ENCODE measurements at regions not wholly inside any gene's neighbourhood (a gene's known extent, or its start where the extent isn't known, plus 50 kb on each side); places are given as distances from the start of the nearest gene placed in this dataset.

GRCh38 chr2:133641497-133641896, 73.2 kb upstream of the NCKAP5 start:
- TF ChIP-seq, protein P1, sequence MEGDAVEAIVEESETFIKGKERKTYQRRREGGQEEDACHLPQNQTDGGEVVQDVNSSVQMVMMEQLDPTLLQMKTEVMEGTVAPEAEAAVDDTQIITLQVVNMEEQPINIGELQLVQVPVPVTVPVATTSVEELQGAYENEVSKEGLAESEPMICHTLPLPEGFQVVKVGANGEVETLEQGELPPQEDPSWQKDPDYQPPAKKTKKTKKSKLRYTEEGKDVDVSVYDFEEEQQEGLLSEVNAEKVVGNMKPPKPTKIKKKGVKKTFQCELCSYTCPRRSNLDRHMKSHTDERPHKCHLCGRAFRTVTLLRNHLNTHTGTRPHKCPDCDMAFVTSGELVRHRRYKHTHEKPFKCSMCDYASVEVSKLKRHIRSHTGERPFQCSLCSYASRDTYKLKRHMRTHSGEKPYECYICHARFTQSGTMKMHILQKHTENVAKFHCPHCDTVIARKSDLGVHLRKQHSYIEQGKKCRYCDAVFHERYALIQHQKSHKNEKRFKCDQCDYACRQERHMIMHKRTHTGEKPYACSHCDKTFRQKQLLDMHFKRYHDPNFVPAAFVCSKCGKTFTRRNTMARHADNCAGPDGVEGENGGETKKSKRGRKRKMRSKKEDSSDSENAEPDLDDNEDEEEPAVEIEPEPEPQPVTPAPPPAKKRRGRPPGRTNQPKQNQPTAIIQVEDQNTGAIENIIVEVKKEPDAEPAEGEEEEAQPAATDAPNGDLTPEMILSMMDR (IDR thresholded peaks at IDR 0.05; ENCODE audit: control extremely low read depth in 1 of 3, insufficient read depth in 1 of 3, low read depth in 1 of 3, low read length in 3 of 3): peak in 2 of 3 experiments; percentile 41 to 57; a peak in 2 of 4 replicates
- TF ChIP-seq GTF2F1 (IDR thresholded peaks at IDR 0.05; ENCODE audit: borderline replicate concordance, low read depth, low read length): no peak
- no peak for TF ChIP-seq RFX5 (IDR thresholded peaks at IDR 0.05; ENCODE audit: borderline replicate concordance, low read depth, low read length)
- no peak for TF ChIP-seq CREB1 (IDR thresholded peaks at IDR 0.05)
- TF ChIP-seq ASH2L (IDR thresholded peaks at IDR 0.05; ENCODE audit: low read length): no peak
- no peak for TF ChIP-seq CBX5 (IDR thresholded peaks at IDR 0.05; ENCODE audit: low read depth, low read length)
- peak; percentile 47 to 66 for TF ChIP-seq RAD21 (IDR thresholded peaks at IDR 0.05 in 1 of 2, conservative IDR thresholded peaks at IDR 0.05 in 1 of 2; ENCODE audit: low read depth in 2 of 2, low read length in 2 of 2)
- TF ChIP-seq, protein P2, sequence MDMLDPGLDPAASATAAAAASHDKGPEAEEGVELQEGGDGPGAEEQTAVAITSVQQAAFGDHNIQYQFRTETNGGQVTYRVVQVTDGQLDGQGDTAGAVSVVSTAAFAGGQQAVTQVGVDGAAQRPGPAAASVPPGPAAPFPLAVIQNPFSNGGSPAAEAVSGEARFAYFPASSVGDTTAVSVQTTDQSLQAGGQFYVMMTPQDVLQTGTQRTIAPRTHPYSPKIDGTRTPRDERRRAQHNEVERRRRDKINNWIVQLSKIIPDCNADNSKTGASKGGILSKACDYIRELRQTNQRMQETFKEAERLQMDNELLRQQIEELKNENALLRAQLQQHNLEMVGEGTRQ (IDR thresholded peaks at IDR 0.05; ENCODE audit: low read length): no peak
- TF ChIP-seq EZH2 (IDR thresholded peaks at IDR 0.05; ENCODE audit: low read depth, low read length, severe bottlenecking): no peak
- no peak for TF ChIP-seq POU5F1 (IDR thresholded peaks at IDR 0.05; ENCODE audit: low read depth, low read length)
- no peak for TF ChIP-seq PHF8 (conservative IDR thresholded peaks at IDR 0.05; ENCODE audit: low read depth, low read length)
- TF ChIP-seq POLR2A (IDR thresholded peaks at IDR 0.05; ENCODE audit: control extremely low read depth in 1 of 2, low read depth in 2 of 2, low read length in 2 of 2): no peak
- no peak for TF ChIP-seq EP300 (IDR thresholded peaks at IDR 0.05; ENCODE audit: borderline replicate concordance in 1 of 2, low read depth in 2 of 2, low read length in 2 of 2)
- no peak for TF ChIP-seq SRF (IDR thresholded peaks at IDR 0.05; ENCODE audit: low read depth, low read length)

All from H1 (cell line).